Liver (tissue), 8 donors: ENCODE measurements at regions not wholly inside any gene's neighbourhood (a gene's known extent, or its start where the extent isn't known, plus 50 kb on each side); places are given as distances from the start of the nearest gene placed in this dataset.

Source experiments
- DNase-seq: peaks from one replicate; pipeline ENCODE4 v3.0.0-alpha.2; 2017; ENCODE audit warnings: low spot score
- H3K27ac ChIP-seq, 2 donors: one replicate each; pipeline ENCODE4 v1.7.0; 2013; ENCODE audit warnings: inconsistent platforms in 2 of 2, low read length in 2 of 2, control low read depth in 1 of 2, low read depth in 1 of 2, mild to moderate bottlenecking in 1 of 2
- H3K27me3 ChIP-seq, 4 donors: one replicate each; pipeline versions ENCODE4 v1.6.1 to v1.7.0; 2013; ENCODE audit warnings: low read length in 3 of 4, inconsistent platforms in 1 of 4, mild to moderate bottlenecking in 1 of 4, moderate library complexity in 1 of 4; ENCODE audit not compliant: control insufficient read depth in 4 of 4, insufficient read depth in 4 of 4
- H3K36me3 ChIP-seq, 4 donors: one replicate each; pipeline versions ENCODE4 v1.6.1 to v1.7.0; 2013; ENCODE audit warnings: low read length in 3 of 4, mild to moderate bottlenecking in 3 of 4, low read depth in 1 of 4, moderate library complexity in 1 of 4; ENCODE audit not compliant: control insufficient read depth in 4 of 4, insufficient read depth in 3 of 4
- H3K4me1 ChIP-seq, 4 donors: one replicate each; pipeline versions ENCODE4 v1.6.1 to v1.7.0; 2013; ENCODE audit warnings: low read length in 3 of 4, mild to moderate bottlenecking in 3 of 4, moderate library complexity in 1 of 4; ENCODE audit not compliant: control insufficient read depth in 4 of 4, insufficient read depth in 4 of 4
- H3K4me3 ChIP-seq, 3 donors: one replicate each; pipeline versions ENCODE4 v1.6.1 to v1.7.0; 2013; ENCODE audit warnings: low read length in 3 of 3, control low read depth in 1 of 3, low read depth in 1 of 3, mild to moderate bottlenecking in 1 of 3
- H3K9ac ChIP-seq, 2 donors: one replicate each; pipeline ENCODE4 v1.7.0; 2013; ENCODE audit warnings: low read length in 2 of 2, mild to moderate bottlenecking in 2 of 2, moderate library complexity in 2 of 2, control low read depth in 1 of 2, low read depth in 1 of 2
- H3K9me3 ChIP-seq, 4 donors: one replicate each; pipeline versions ENCODE4 v1.6.1 to v1.7.0; 2013; ENCODE audit warnings: low read length in 3 of 4; ENCODE audit not compliant: control insufficient read depth in 4 of 4
- CTCF ChIP-seq: fragments of 150-350 bp; IDR thresholded peaks from 2 replicates; pipeline ENCODE4 v1.5.1; 2017; ENCODE audit warnings: improper control_type of control experiment, low read depth, low read length; ENCODE audit not compliant: missing input control
- EGR1 ChIP-seq, 2 donors: IDR thresholded peaks; 2 replicates each; pipeline ENCODE4 v1.6.1; 2016 to 2018; ENCODE audit warnings: antibody characterized with exemption in 2 of 2, low read depth in 2 of 2
- FOXA1 ChIP-seq: IDR thresholded peaks from 2 replicates; pipeline ENCODE4 v1.6.1; 2016; ENCODE audit warnings: antibody characterized with exemption
- FOXA2 ChIP-seq: IDR thresholded peaks from 2 replicates; pipeline ENCODE4 v1.6.1; 2016; ENCODE audit warnings: antibody characterized with exemption
- GABPA ChIP-seq, 2 donors: IDR thresholded peaks in 1 of 2; conservative IDR thresholded peaks in 1 of 2; 2 replicates each; pipeline ENCODE4 v1.6.1; 2016; ENCODE audit warnings: antibody characterized with exemption in 2 of 2, mild to moderate bottlenecking in 1 of 2, moderate library complexity in 1 of 2
- HNF4A ChIP-seq, 2 donors: conservative IDR thresholded peaks; 2 replicates each; pipeline ENCODE4 v1.6.1; 2016; ENCODE audit warnings: antibody characterized with exemption in 2 of 2, mild to moderate bottlenecking in 2 of 2
- HNF4G ChIP-seq: IDR thresholded peaks from 2 replicates; pipeline ENCODE4 v1.6.1; 2016; ENCODE audit warnings: antibody characterized with exemption
- JUND ChIP-seq, 2 donors: IDR thresholded peaks; 2 replicates each; pipeline ENCODE4 v1.6.1; 2016; ENCODE audit warnings: antibody characterized with exemption in 2 of 2
- NR2F2 ChIP-seq: IDR thresholded peaks from 2 replicates; pipeline ENCODE4 v1.6.1; 2016; ENCODE audit warnings: antibody characterized with exemption
- RAD21 ChIP-seq, 2 donors: IDR thresholded peaks; 2 replicates each; pipeline ENCODE4 v1.6.1; 2016; ENCODE audit warnings: antibody characterized with exemption in 2 of 2, mild to moderate bottlenecking in 2 of 2
- REST ChIP-seq: IDR thresholded peaks from 2 replicates; pipeline ENCODE4 v1.6.1; 2016; ENCODE audit warnings: antibody characterized with exemption, mild to moderate bottlenecking
- RXRA ChIP-seq, 2 donors: IDR thresholded peaks; 2 replicates each; pipeline ENCODE4 v1.6.1; 2017 to 2018; ENCODE audit warnings: antibody characterized with exemption in 2 of 2, mild to moderate bottlenecking in 1 of 2
- SP1 ChIP-seq: IDR thresholded peaks from 2 replicates; pipeline ENCODE4 v1.6.1; 2018; ENCODE audit warnings: antibody characterized with exemption, mild to moderate bottlenecking
- TAF1 ChIP-seq: conservative IDR thresholded peaks from 2 replicates; pipeline ENCODE4 v1.6.1; 2016; ENCODE audit warnings: antibody characterized with exemption, mild to moderate bottlenecking
- YY1 ChIP-seq: IDR thresholded peaks from 2 replicates; pipeline ENCODE4 v1.6.1; 2016; ENCODE audit warnings: antibody characterized with exemption, mild to moderate bottlenecking
- WGBS: extraction: QIAGEN DNeasy Blood & Tissue Kit; methylation state at CpG from one replicate; pipeline ENCODE4 v1.1.7; 2013; 5-methylcytosine and 5-hydroxymethylcytosine counted together
- TF ChIP-seq, protein P1 (sequence below): IDR thresholded peaks from 2 replicates; pipeline ENCODE4 v1.6.1; 2016; ENCODE audit warnings: antibody characterized with exemption
- TF ChIP-seq, protein P2 (sequence below): IDR thresholded peaks from 2 replicates; pipeline ENCODE4 v1.6.1; 2016; ENCODE audit warnings: antibody characterized with exemption
- TF ChIP-seq, protein P3 (sequence below): IDR thresholded peaks from 2 replicates; pipeline ENCODE4 v1.6.1; 2016; ENCODE audit warnings: antibody characterized with exemption
- donor health status: healthy.
- donor health status: healthy.
- donor health status: healthy.
- donor health status: healthy.
- donor health status: healthy.

DNA sequence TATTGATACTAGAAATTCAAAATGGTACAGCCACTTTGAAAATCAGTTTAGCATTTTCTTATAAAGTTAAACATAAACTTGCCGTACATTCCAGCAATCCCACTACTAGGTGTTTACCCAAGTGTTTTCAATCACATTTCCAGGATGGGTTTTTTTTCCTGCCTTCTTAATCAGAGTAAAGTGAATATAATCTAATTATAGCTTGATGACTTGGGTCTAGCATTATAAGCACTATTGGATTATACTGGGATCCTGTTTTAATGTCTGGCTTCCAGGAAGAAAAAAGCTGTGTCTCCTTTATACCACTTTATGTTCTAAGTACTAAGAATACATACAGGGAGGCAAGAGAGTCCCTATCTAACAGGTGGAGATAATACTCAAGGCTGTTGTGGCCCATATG lies 103.3 kb upstream of the KLHL13 start:
- TF ChIP-seq YY1 (no peak), SP1 (no peak), RAD21 (IDR thresholded peaks at IDR 0.05) (no peak), EGR1 (IDR thresholded peaks at IDR 0.05; ENCODE audit: low read depth in 2 of 2) (no peak), FOXA2 (no peak), FOXA1 (no peak), REST (no peak), JUND (IDR thresholded peaks at IDR 0.05) (no peak), GABPA (IDR thresholded peaks at IDR 0.05 in 1 of 2, conservative IDR thresholded peaks at IDR 0.05 in 1 of 2) (no peak), TAF1 (no peak), HNF4A (conservative IDR thresholded peaks at IDR 0.05) (no peak), RXRA (IDR thresholded peaks at IDR 0.05) (no peak), NR2F2 (no peak), HNF4G (no peak), CTCF (no peak)
- TF ChIP-seq, protein P1, sequence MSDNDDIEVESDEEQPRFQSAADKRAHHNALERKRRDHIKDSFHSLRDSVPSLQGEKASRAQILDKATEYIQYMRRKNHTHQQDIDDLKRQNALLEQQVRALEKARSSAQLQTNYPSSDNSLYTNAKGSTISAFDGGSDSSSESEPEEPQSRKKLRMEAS: no peak
- TF ChIP-seq, protein P2, sequence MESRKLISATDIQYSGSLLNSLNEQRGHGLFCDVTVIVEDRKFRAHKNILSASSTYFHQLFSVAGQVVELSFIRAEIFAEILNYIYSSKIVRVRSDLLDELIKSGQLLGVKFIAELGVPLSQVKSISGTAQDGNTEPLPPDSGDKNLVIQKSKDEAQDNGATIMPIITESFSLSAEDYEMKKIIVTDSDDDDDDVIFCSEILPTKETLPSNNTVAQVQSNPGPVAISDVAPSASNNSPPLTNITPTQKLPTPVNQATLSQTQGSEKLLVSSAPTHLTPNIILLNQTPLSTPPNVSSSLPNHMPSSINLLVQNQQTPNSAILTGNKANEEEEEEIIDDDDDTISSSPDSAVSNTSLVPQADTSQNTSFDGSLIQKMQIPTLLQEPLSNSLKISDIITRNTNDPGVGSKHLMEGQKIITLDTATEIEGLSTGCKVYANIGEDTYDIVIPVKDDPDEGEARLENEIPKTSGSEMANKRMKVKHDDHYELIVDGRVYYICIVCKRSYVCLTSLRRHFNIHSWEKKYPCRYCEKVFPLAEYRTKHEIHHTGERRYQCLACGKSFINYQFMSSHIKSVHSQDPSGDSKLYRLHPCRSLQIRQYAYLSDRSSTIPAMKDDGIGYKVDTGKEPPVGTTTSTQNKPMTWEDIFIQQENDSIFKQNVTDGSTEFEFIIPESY: no peak
- TF ChIP-seq, protein P3, sequence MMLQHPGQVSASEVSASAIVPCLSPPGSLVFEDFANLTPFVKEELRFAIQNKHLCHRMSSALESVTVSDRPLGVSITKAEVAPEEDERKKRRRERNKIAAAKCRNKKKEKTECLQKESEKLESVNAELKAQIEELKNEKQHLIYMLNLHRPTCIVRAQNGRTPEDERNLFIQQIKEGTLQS: no peak
- 95% methylated on average over 1 of the region's 1 CpG for WGBS

More for the DNA sequence above, 103.3 kb upstream of the KLHL13 start:
- no peaks in the 10 kb centered on the region for H3K36me3 ChIP-seq
- H3K4me1 ChIP-seq: peaks cover 0 to 2% (median 0%) of the 10 kb centered on the region in 4 donors
- H3K9ac ChIP-seq: no peak overlapping the region
- H3K27me3 ChIP-seq: no peaks in the 10 kb centered on the region
- H3K9me3 ChIP-seq: no peaks in the 10 kb centered on the region
- no peak overlapping the region for H3K27ac ChIP-seq
- DNase-seq: no peak
- no peak overlapping the region for H3K4me3 ChIP-seq
